ENCODE measurements at regions not wholly inside any gene's neighbourhood (a gene's known extent, or its start where the extent isn't known, plus 50 kb on each side); places are given as distances from the start of the nearest gene placed in this dataset.

DNA sequence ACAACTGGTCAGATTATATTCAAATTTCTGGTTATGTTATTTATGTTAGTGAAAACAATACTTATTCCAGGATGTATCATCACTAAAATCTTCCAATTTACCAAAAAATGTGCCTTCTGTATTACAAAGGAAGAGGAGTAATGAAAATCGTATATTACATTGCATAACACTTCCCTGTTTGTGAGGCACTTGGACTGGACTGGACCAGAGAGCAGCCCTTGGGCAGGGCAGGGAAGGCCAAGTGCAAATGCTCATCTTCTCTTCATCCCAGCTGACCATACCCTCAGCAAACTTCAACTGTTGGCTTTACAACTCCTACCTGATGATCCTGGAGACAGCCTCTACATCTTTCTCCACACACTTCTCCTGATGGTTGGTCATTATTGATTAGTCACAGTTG lies 285.7 kb upstream of the MME start:
- no peak overlapping the region for H3K4me3 ChIP-seq (ENCODE audit: low read length)
- DNase-seq (ENCODE audit: low read depth), result peak; percentile 15
- TF ChIP-seq, protein P1, sequence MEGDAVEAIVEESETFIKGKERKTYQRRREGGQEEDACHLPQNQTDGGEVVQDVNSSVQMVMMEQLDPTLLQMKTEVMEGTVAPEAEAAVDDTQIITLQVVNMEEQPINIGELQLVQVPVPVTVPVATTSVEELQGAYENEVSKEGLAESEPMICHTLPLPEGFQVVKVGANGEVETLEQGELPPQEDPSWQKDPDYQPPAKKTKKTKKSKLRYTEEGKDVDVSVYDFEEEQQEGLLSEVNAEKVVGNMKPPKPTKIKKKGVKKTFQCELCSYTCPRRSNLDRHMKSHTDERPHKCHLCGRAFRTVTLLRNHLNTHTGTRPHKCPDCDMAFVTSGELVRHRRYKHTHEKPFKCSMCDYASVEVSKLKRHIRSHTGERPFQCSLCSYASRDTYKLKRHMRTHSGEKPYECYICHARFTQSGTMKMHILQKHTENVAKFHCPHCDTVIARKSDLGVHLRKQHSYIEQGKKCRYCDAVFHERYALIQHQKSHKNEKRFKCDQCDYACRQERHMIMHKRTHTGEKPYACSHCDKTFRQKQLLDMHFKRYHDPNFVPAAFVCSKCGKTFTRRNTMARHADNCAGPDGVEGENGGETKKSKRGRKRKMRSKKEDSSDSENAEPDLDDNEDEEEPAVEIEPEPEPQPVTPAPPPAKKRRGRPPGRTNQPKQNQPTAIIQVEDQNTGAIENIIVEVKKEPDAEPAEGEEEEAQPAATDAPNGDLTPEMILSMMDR (IDR thresholded peaks at IDR 0.05; ENCODE audit: insufficient read depth, low read depth, low read length, missing control alignments), result no peak

DNA sequence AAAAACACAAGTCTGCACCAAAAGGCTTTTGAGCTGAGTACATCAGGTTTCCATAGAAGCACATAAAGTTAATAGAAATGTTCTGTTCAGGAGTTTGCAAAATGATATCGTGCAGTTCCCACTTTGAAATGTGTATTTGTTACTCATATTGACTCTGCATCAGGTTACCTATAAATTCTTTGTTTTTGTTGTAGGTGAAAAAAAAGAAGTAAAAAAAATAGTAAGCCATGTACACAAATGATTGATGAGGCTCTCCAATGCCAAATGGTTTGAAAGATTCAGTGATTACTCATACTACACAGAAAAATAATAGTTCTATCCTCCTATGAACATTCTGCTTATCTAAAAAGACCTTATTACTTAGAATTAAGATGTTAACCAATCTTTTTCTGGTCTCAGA lies 287.3 kb upstream of the MME start:
- DNase-seq (ENCODE audit: low read depth), result no peak
- TF ChIP-seq, protein P1 (IDR thresholded peaks at IDR 0.05; ENCODE audit: insufficient read depth, low read depth, low read length, missing control alignments), result no peak
- no peak overlapping the region for H3K4me3 ChIP-seq (ENCODE audit: low read length)

DNA sequence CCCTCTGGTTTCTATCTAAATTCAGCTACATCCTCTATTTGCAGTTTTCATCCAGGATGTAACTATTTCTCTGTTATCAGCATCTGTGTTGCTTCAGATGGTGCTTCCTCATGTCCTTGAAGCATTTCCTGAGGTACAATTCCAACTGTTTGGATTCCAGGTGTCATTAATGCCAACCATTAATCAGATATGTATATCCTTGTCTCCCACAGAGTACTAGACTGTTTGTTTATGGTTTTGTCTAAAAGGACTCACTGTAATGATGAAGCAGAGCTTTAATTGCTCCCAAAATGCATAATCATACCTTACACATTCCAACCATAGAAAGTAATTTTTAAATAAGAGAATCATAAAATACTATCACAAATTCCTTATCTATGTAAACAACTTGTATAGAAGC lies 288.5 kb upstream of the MME start:
- TF ChIP-seq, protein P1 (IDR thresholded peaks at IDR 0.05; ENCODE audit: insufficient read depth, low read depth, low read length, missing control alignments), result no peak
- no peak overlapping the region for H3K4me3 ChIP-seq (ENCODE audit: low read length)
- DNase-seq (ENCODE audit: low read depth), result no peak

DNA sequence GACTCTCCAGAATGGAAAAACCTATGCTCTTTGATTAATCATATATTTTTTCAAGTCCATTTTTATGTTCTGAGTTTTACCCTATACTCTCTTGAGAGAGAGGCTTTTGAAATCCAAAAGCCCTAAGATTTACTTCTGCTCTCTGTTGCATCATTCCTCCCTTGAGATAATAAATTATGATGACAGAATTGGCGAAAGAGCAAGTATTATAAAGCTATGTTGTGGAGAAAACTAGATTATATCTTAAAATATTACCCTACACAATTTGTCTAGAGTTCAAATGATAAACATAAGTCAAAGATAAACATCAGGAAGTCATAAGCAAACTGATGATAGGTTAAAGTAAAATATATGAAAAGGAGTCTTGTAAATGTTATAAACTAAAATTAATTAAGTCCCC lies 293.4 kb upstream of the MME start:
- TF ChIP-seq, protein P1 (IDR thresholded peaks at IDR 0.05; ENCODE audit: insufficient read depth, low read depth, low read length, missing control alignments), result no peak
- H3K4me3 ChIP-seq (ENCODE audit: low read length), result no peak overlapping the region
- no peak for DNase-seq (ENCODE audit: low read depth)

DNA sequence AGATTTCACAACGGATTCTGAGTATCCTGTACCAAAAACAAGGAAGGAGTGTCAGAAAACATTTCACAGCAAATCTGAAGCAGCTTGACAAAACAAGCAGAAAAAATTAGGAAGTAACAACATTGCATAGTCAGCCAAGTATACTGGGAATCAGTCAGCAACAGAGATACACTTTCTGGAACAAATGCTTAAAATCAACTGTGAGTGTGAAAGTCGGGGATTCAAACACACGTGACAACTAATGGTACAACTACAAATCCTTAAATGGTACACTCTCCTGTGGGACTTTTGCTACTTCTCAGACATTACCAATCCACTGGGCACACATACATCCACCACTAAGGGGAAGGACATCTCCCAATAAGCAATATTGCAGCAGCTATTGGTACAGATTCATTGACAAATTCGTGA lies 296.6 kb upstream of the MME start:
- TF ChIP-seq, protein P1 (IDR thresholded peaks at IDR 0.05; ENCODE audit: insufficient read depth, low read depth, low read length, missing control alignments), result no peak
- no peak overlapping the region for H3K4me3 ChIP-seq (ENCODE audit: low read length)
- DNase-seq (ENCODE audit: low read depth), result no peak

DNA sequence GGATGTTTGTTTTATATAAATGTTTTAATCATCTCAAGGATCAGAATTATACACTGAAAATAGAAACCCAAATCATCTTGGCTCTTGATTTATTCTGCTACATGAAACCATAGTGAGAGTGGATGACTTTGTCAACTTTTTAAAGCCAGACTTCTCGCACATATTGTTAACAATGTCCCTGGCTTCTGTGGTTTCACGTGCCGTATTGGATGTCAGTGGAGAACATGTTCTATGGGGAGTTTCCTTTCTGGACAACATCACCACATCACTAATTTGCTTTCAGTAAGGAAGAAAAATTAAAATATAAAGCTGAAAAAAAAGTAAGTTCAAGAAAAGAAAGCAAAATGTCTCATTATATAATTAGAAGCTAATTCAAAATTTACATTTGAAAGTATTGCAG lies 297.1 kb upstream of the MME start:
- H3K4me3 ChIP-seq (ENCODE audit: low read length), result no peak overlapping the region
- no peak for DNase-seq (ENCODE audit: low read depth)
- TF ChIP-seq, protein P1 (IDR thresholded peaks at IDR 0.05; ENCODE audit: insufficient read depth, low read depth, low read length, missing control alignments), result no peak

DNA sequence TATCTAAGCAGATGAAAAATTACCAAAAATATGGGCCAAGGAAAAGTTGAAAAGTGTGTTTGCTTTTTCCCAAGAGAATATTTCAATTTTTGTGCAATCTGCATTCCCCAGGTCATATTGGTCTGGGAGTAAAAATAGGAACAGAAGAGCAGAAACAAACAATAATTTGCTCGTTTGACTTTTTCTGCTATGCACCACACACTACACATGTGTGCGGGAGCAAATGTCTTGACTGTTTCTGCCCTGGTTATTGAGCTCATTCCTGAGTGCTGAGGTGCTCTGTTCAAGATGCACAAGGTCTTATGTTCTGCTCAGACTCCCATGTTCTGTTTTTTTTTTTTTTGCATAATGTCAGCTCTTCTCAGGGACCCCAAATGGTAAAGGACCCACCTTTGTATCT lies 298.0 kb upstream of the MME start:
- no peak for DNase-seq (ENCODE audit: low read depth)
- no peak overlapping the region for H3K4me3 ChIP-seq (ENCODE audit: low read length)
- TF ChIP-seq, protein P1 (IDR thresholded peaks at IDR 0.05; ENCODE audit: insufficient read depth, low read depth, low read length, missing control alignments), result no peak

Measured in epithelial cell of esophagus (primary cell).